ENCODE measurements at regions not wholly inside any gene's neighbourhood (a gene's known extent, or its start where the extent isn't known, plus 50 kb on each side); places are given as distances from the start of the nearest gene placed in this dataset.

GRCh38 chr5:133824661-133825254, 143.7 kb downstream of the C5orf15 start:
- TF ChIP-seq CTCF (IDR thresholded peaks at IDR 0.05): no peak
- TF ChIP-seq POLR2A (IDR thresholded peaks at IDR 0.05): no peak

Data from uterus (tissue), 2 donors.